Transverse colon (tissue), 4 donors: ENCODE measurements at regions not wholly inside any gene's neighbourhood (a gene's known extent, or its start where the extent isn't known, plus 50 kb on each side); places are given as distances from the start of the nearest gene placed in this dataset.
"Not testable (repeated sequence)": the region's sequence is repeated elsewhere in the genome, so short reads cannot be mapped to it uniquely, and the experiment has no call there.

ENCODE experiments used
- DNase-seq: peaks from one replicate; pipeline ENCODE4 v3.0.0-alpha.2; 2019
- H3K27ac ChIP-seq, 4 donors: fragments of 200-600 bp; sonication (generic); 2 replicates each; pipeline ENCODE4 v1.5.1; 2016 to 2018; ENCODE audit warnings: inconsistent platforms in 4 of 4
- H3K27me3 ChIP-seq: fragments of 200-600 bp; sonication (generic); 2 replicates; pipeline ENCODE4 v1.5.1; 2017; ENCODE audit warnings: inconsistent platforms
- H3K36me3 ChIP-seq, 4 donors: fragments of 200-600 bp; sonication (generic); 2 replicates each; pipeline ENCODE4 v1.5.1; 2017 to 2019; ENCODE audit warnings: inconsistent platforms in 4 of 4
- H3K4me1 ChIP-seq, 4 donors: fragments of 200-600 bp; sonication (generic); 2 replicates each; pipeline ENCODE4 v1.5.1; 2017 to 2020; ENCODE audit warnings: inconsistent platforms in 4 of 4
- H3K4me3 ChIP-seq, 4 donors: fragments of 200-600 bp; sonication (generic); 1 replicate in 1 of 4; 2 replicates in 3 of 4; pipeline versions ENCODE4 v1.5.1 to v1.6.1; 2017 to 2019; ENCODE audit warnings: inconsistent platforms in 4 of 4
- H3K9me3 ChIP-seq, 2 donors: fragments of 200-600 bp; sonication (generic); 2 replicates each; pipeline ENCODE4 v1.5.1; 2017 to 2019; ENCODE audit warnings: inconsistent platforms in 2 of 2
- EP300 ChIP-seq: sonication (generic); formaldehyde crosslinking; IDR thresholded peaks from one replicate; pipeline ENCODE4 v1.6.1; 2017; ENCODE audit warnings: antibody characterized with exemption, low read depth
- POLR2A ChIP-seq: fragments of 450-650 bp; IDR thresholded peaks from one replicate; pipeline ENCODE4 v1.6.1; 2016; ENCODE audit warnings: antibody characterized with exemption, mild to moderate bottlenecking, moderate library complexity
- POLR2AphosphoS5 ChIP-seq, 3 donors: sonication (generic); formaldehyde crosslinking; IDR thresholded peaks; one replicate each; pipeline ENCODE4 v1.6.1; 2016; ENCODE audit warnings: antibody characterized with exemption in 3 of 3
- WGBS, 2 donors: methylation state at CpG; one replicate each; pipeline ENCODE4 v1.1.5; 2018; ENCODE audit warnings: low coverage in 1 of 2; 5-methylcytosine and 5-hydroxymethylcytosine counted together
- in situ Hi-C, 4 donors: fragments of 200-750 bp; cut with MboI; loops; one replicate each; pipeline versions ENCODE4 v1.15.0 to v1.15.1; 2017; ENCODE audit warnings: low sequenced_read_pairs in 3 of 4, low pct_ligation_motif_present in 1 of 4, low pct_unique_long_range_greater_than_20kb in 1 of 4
- intact Hi-C: fragments of 100-400 bp; cut with DNase I; formaldehyde crosslinking; loops from one replicate; pipeline ENCODE4 v1.15.1; 2023; ENCODE audit warnings: low total_unique reads
- TF ChIP-seq, protein P1 (sequence below), 5 experiments: fragments of 200-600 bp in 3 of 5; fragments of 450-650 bp in 2 of 5; sonication (generic) in 3 of 5; IDR thresholded peaks; 1 replicate in 2 of 5; 2 replicates in 3 of 5; pipeline ENCODE4 v1.5.1; 2016 to 2017; ENCODE audit warnings: antibody characterized with exemption in 5 of 5, inconsistent platforms in 3 of 5, mild to moderate bottlenecking in 2 of 5, moderate library complexity in 1 of 5

DNA sequence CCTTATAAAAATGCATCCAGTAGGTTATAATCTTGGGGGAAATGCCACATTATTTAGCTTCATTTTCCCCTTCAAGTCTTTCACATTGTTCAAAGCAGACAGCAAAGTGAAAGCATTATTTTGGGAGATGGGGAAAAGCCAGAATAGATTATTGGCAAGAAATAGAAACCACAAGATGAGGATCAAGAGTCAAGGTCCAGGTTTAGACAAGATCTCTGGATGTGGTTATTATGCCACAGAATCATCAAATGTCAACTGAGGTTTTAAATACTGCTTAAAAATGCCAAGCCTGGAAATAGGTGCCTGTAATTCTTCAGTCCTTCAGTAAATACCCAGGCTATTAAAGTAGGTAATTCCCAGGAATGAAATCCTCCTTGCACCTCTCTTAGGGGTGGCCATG is 65.1 kb upstream of the ALOX12 start:
- H3K27me3 ChIP-seq: no peaks in the 10 kb centered on the region
- H3K27ac ChIP-seq: no peak overlapping the region
- H3K9me3 ChIP-seq: no peaks in the 10 kb centered on the region
- H3K4me1 ChIP-seq: no peaks in the 10 kb centered on the region
- TF ChIP-seq POLR2AphosphoS5 (IDR thresholded peaks at IDR 0.05) (no peak), POLR2A (no peak), EP300 (no peak)
- TF ChIP-seq, protein P1, sequence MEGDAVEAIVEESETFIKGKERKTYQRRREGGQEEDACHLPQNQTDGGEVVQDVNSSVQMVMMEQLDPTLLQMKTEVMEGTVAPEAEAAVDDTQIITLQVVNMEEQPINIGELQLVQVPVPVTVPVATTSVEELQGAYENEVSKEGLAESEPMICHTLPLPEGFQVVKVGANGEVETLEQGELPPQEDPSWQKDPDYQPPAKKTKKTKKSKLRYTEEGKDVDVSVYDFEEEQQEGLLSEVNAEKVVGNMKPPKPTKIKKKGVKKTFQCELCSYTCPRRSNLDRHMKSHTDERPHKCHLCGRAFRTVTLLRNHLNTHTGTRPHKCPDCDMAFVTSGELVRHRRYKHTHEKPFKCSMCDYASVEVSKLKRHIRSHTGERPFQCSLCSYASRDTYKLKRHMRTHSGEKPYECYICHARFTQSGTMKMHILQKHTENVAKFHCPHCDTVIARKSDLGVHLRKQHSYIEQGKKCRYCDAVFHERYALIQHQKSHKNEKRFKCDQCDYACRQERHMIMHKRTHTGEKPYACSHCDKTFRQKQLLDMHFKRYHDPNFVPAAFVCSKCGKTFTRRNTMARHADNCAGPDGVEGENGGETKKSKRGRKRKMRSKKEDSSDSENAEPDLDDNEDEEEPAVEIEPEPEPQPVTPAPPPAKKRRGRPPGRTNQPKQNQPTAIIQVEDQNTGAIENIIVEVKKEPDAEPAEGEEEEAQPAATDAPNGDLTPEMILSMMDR (IDR thresholded peaks at IDR 0.05): no peak
- in situ Hi-C loops: no loop called here
- intact Hi-C loops: no loop called here
- DNase-seq: no peak
- no peaks in the 10 kb centered on the region for H3K36me3 ChIP-seq
- no peak overlapping the region for H3K4me3 ChIP-seq

DNA sequence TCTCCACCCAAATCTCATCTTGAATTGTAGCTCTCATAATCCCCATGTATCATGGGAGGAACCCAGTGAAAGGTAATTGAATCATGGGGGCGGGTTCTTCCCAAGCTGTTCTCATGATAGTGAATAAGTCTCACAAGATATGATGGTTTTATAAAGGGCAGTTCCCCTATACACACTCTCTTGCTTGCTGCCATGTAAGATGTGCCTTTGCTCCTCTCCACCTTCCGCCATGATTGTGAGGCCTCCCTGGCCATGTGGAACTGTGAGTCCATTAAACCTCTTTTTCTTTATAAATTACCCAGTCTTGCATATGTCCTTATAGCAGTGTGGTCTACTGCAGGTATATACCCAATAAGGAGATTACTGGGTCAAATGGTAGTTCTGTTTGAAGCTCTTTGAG is 61.3 kb upstream of the ALOX12 start:
- intact Hi-C loops, H3K27me3 ChIP-seq, H3K4me1 ChIP-seq, H3K9me3 ChIP-seq, H3K4me3 ChIP-seq, H3K27ac ChIP-seq, DNase-seq, H3K36me3 ChIP-seq, in situ Hi-C loops: not testable (repeated sequence)
- WGBS, 2 donors: 75 to 100% methylated on average over 1 to 2 of the region's 2 CpGs

- in situ Hi-C loops: no loop called here
- Histone ChIP-seq H3K27me3 (no peaks in the 10 kb centered on the region), H3K9me3 (no peaks in the 10 kb centered on the region), H3K27ac (peak overlapping the region; percentile 34 to 66 (median 52)), H3K36me3 (no peaks in the 10 kb centered on the region), H3K4me1 (peaks cover 0 to 5% (median 0%) of the 10 kb centered on the region in 4 donors), H3K4me3 (peak overlapping the region in 3 of 4 donors; percentile 20 to 45 (median 22))
- intact Hi-C loops: no loop called here
- peak; percentile 50 for DNase-seq
- WGBS, 2 donors: 59 to 68% methylated on average over 5 to 8 of the region's 8 CpGs
- TF ChIP-seq, protein P1 (IDR thresholded peaks at IDR 0.05): no peak
- TF ChIP-seq POLR2AphosphoS5 (IDR thresholded peaks at IDR 0.05): no peak
- no peak for TF ChIP-seq POLR2A
- no peak for TF ChIP-seq EP300
Observed at GRCh38 chr17:6936370-6937028, 59.4 kb upstream of the ALOX12 start.

- DNase-seq: no peak
- peaks cover 0 to 5% (median 0%) of the 10 kb centered on the region in 4 donors for H3K4me1 ChIP-seq
- intact Hi-C loops: no loop called here
- no peak overlapping the region for H3K4me3 ChIP-seq
- WGBS, 2 donors: 76% methylated on average over 3 of the region's 3 CpGs; no CpG with 5 or more reads in 1 of the 2 donors
- H3K27me3 ChIP-seq: no peaks in the 10 kb centered on the region
- H3K36me3 ChIP-seq: no peaks in the 10 kb centered on the region
- H3K9me3 ChIP-seq: no peaks in the 10 kb centered on the region
- no peak overlapping the region for H3K27ac ChIP-seq
- TF ChIP-seq, protein P1 (IDR thresholded peaks at IDR 0.05): no peak
- in situ Hi-C loops: no loop called here
Observed at GRCh38 chr17:6938637-6939036, 57.2 kb upstream of the ALOX12 start.

DNA sequence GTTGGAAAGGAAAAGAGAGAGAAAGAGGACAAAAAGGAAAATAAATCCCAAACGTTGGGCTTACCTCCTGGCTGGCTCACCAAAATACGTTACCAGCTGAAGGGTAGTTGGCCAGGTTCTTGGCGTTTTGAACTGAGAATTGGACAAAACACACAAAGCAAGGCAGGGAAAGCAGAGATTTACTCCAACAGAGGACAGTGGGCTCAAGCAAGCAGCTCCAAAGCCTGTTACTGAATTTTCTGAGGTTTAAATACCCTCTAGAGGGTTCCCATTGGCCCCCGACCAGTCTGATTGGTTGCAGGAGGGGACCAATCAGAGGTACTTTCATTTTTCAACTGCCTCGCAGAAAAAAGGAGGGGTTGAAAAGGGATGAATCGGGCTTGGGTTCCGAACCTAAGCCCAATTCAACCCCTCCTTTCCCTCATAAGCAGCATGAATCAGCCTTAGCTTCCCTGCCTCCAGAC is 55.6 kb upstream of the ALOX12 start:
- no peak for TF ChIP-seq EP300
- no peak for TF ChIP-seq POLR2AphosphoS5 (IDR thresholded peaks at IDR 0.05)
- no peak for TF ChIP-seq POLR2A
- TF ChIP-seq, protein P1 (IDR thresholded peaks at IDR 0.05): no peak
- WGBS, 2 donors: 60 to 70% methylated on average over 1 to 7 of the region's 7 CpGs
- intact Hi-C loops (no loop called here), in situ Hi-C loops (no loop called here)
- Histone ChIP-seq H3K36me3 (no peaks in the 10 kb centered on the region), H3K4me3 (peak overlapping the region in 3 of 4 donors; percentile 9 to 27 (median 10)), H3K27me3 (no peaks in the 10 kb centered on the region), H3K27ac (peak overlapping the region in 1 of 4 donors; percentile 49), H3K9me3 (no peaks in the 10 kb centered on the region), H3K4me1 (peaks cover 0 to 5% (median 0%) of the 10 kb centered on the region in 4 donors)
- DNase-seq: peak; percentile 9
